ENCODE measurements at regions not wholly inside any gene's neighbourhood (a gene's known extent, or its start where the extent isn't known, plus 50 kb on each side); places are given as distances from the start of the nearest gene placed in this dataset.

- H4K8ac ChIP-seq (ENCODE audit: low read depth in 2 of 2, low read length in 2 of 2), result peak overlapping the region in 1 of 2 experiments; percentile 44; a peak in 1 of 4 replicates
- no peak overlapping the region for H4K5ac ChIP-seq (ENCODE audit: low read depth, low read length)
- H2BK5ac ChIP-seq (ENCODE audit: low read depth, low read length, poor library complexity, severe bottlenecking), result no peak overlapping the region
- dilution Hi-C loops (cut with HindIII; ENCODE audit: low sequenced_read_pairs, unreplicated experiment) (no loop called here), in situ Hi-C loops (cut with MboI; ENCODE audit: low sequenced_read_pairs) (no loop called here), intact Hi-C loops (cut with micrococcal nuclease) (no loop called here)
- no peak overlapping the region for H3K56ac ChIP-seq (ENCODE audit: extremely low read depth, insufficient read depth, low read length)
- ATAC-seq (ENCODE audit: low read depth) (no peak), DNase-seq (no peak)
- H3K27me3 ChIP-seq (ENCODE audit: control insufficient read depth, insufficient read depth, low read length), result no peaks in the 10 kb centered on the region
- no peaks in the 10 kb centered on the region for H3K9me3 ChIP-seq (ENCODE audit: control insufficient read depth, insufficient read depth, low read length)
- H2BK15ac ChIP-seq (ENCODE audit: low read depth, low read length), result no peak overlapping the region
- H3K23ac ChIP-seq (ENCODE audit: low read depth, low read length), result no peak overlapping the region
- H3K9me1 ChIP-seq (ENCODE audit: insufficient read depth, low read length), result peaks cover 5% of the 10 kb centered on the region; the same call in 1 of the 2 replicates
- no CpG with 5 or more reads among the region's 5 CpGs for WGBS, 2 experiments (ENCODE audit: extremely low coverage in 2 of 2, insufficient read length in 1 of 2)
- H3K4ac ChIP-seq (ENCODE audit: low read depth, low read length), result peak overlapping the region; percentile 36
- no peak overlapping the region for H3K4me3 ChIP-seq (ENCODE audit: insufficient read depth, low read depth, low read length)
- H3K36me3 ChIP-seq (ENCODE audit: control insufficient read depth, insufficient read depth, low read length), result no peaks in the 10 kb centered on the region
- H3K14ac ChIP-seq (replicated peaks; ENCODE audit: low read depth, low read length), result no peak overlapping the region
- TF ChIP-seq MAFK (IDR thresholded peaks at IDR 0.05; ENCODE audit: low read depth, low read length) (no peak), MXI1 (IDR thresholded peaks at IDR 0.05; ENCODE audit: borderline replicate concordance, low read depth, low read length) (no peak), BHLHE40 (IDR thresholded peaks at IDR 0.05; ENCODE audit: low read depth, low read length) (no peak), POLR2A (IDR thresholded peaks at IDR 0.05; ENCODE audit: low read depth, low read length) (no peak), ELK1 (IDR thresholded peaks at IDR 0.05; ENCODE audit: borderline replicate concordance, low read depth, low read length) (no peak), MAZ (IDR thresholded peaks at IDR 0.05; ENCODE audit: borderline replicate concordance, low read depth, low read length) (no peak), CEBPB (IDR thresholded peaks at IDR 0.05; ENCODE audit: low read depth, low read length) (no peak), SMC3 (IDR thresholded peaks at IDR 0.05; ENCODE audit: low read depth, low read length) (no peak)
- H2AK9ac ChIP-seq (replicated peaks; ENCODE audit: low read depth, low read length, poor library complexity), result peak overlapping the region; percentile 88
- 0 out of 2 replicates have a peak overlapping the region, but pooled peaks have one; percentile 56 for H2BK20ac ChIP-seq (ENCODE audit: low read depth, low read length)
- H4K20me1 ChIP-seq (ENCODE audit: insufficient read depth, low read length), result no peaks in the 10 kb centered on the region
- CTCF ChIA-PET, result no interaction called here
- no peak overlapping the region for H3K18ac ChIP-seq (ENCODE audit: low read depth, low read length)
- H3K79me1 ChIP-seq (ENCODE audit: low read depth in 1 of 2, low read length in 2 of 2), result no peaks in the 10 kb centered on the region
- no TSS peak for BruUV-seq (replicated peaks)
- peaks cover 8% of the 10 kb centered on the region for H3K4me1 ChIP-seq (ENCODE audit: control insufficient read depth, insufficient read depth, low read length)
- H3K9ac ChIP-seq (ENCODE audit: low read depth, low read length), result no peak overlapping the region
- H3K27ac ChIP-seq (ENCODE audit: insufficient read depth, low read length), result no peak overlapping the region
- H4K91ac ChIP-seq (ENCODE audit: insufficient read depth, low read depth, low read length), result no peak overlapping the region
- peak overlapping the region; percentile 47; the same call in 1 of the 2 replicates for H2BK120ac ChIP-seq (ENCODE audit: low read depth, low read length)
- no peak overlapping the region for H3K4me2 ChIP-seq (ENCODE audit: low read depth, low read length)
- H2AK5ac ChIP-seq (ENCODE audit: low read depth, low read length), result 0 out of 2 replicates have a peak overlapping the region, but pooled peaks have one; percentile 35
- POLR2A ChIA-PET (ENCODE audit: unreplicated experiment), result interaction anchor here (0.6 kb wide), 1 partner anchor 313 kb away, joined by 12 read pairs; no protein-coding TSS in a partner anchor
- H2AFZ ChIP-seq (replicated peaks; ENCODE audit: low read length, poor library complexity), result peak overlapping the region; percentile 55
Observed at GRCh38 chr12:28026701-28027100, 54.2 kb upstream of the PTHLH start.

All from IMR-90 (cell line).